ENCODE measurements at regions not wholly inside any gene's neighbourhood (a gene's known extent, or its start where the extent isn't known, plus 50 kb on each side); places are given as distances from the start of the nearest gene placed in this dataset.

DNA sequence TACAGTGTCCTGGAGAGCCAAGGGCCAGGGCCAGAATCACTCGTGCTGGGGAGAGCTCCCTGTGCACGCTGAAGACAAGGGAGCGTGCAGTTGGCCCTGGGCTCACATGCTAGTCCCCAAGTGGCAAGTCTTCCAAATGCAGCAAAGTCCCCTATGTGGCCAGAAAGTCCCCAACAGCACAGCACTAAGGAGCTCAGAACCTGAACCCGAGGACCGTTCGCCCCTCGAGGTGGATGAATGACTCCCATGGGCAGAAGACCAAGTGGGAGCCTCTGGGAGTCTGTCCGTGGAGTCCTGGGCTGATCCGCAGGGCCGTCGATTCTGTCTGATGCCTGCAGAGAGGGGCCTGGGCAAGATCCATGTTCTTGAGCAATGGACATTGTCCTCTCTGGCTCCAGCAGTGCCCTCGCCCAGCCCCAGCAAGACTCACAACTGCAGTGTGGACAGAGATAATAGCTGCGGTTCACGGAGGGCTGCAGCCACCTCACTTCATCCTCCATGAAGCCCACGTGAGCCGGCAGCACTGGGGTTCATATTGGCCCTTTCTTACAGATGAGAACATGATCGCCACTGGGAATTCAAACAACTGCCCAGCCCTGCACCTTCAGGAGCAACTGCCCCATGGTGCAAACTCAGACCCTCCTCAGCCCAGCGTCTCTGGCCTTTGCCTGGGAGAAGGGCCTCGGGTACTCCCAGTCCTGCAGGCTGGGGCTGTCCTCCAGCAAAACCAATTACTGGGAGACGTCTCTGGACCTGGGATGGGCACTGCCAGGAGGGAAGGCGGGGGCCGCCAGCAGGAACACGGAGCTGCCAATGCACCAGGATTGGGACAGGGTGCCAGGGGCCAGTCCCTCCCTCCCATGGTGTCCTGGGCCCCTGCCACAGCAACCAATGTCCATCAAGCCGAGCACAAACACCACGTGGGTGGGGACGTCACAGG lies 243.7 kb downstream of the NPHP4 start:
- TF ChIP-seq, protein P1, sequence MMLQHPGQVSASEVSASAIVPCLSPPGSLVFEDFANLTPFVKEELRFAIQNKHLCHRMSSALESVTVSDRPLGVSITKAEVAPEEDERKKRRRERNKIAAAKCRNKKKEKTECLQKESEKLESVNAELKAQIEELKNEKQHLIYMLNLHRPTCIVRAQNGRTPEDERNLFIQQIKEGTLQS (CRISPR knock-in tag; conservative IDR thresholded peaks at IDR 0.05) = no peak
- TF ChIP-seq, protein P2, sequence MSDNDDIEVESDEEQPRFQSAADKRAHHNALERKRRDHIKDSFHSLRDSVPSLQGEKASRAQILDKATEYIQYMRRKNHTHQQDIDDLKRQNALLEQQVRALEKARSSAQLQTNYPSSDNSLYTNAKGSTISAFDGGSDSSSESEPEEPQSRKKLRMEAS (CRISPR knock-in tag; IDR thresholded peaks at IDR 0.05) = no peak
- TF ChIP-seq FOXJ3 (CRISPR knock-in tag; IDR thresholded peaks at IDR 0.05; ENCODE audit: borderline replicate concordance) (no peak), ELF4 (CRISPR knock-in tag; IDR thresholded peaks at IDR 0.05; ENCODE audit: low read depth) (no peak), NR1H2 (CRISPR knock-in tag; IDR thresholded peaks at IDR 0.05) (no peak), ESRRA (CRISPR knock-in tag; IDR thresholded peaks at IDR 0.05; ENCODE audit: borderline replicate concordance) (no peak), TEAD4 (CRISPR knock-in tag; IDR thresholded peaks at IDR 0.05) (no peak), CREB1 (CRISPR knock-in tag; IDR thresholded peaks at IDR 0.05) (no peak), KAT7 (CRISPR knock-in tag; IDR thresholded peaks at IDR 0.05; ENCODE audit: borderline replicate concordance) (no peak), ETV6 (CRISPR knock-in tag; IDR thresholded peaks at IDR 0.05) (no peak), ZBTB21 (CRISPR knock-in tag; IDR thresholded peaks at IDR 0.05; ENCODE audit: borderline replicate concordance) (no peak)
- TF ChIP-seq, protein P3, sequence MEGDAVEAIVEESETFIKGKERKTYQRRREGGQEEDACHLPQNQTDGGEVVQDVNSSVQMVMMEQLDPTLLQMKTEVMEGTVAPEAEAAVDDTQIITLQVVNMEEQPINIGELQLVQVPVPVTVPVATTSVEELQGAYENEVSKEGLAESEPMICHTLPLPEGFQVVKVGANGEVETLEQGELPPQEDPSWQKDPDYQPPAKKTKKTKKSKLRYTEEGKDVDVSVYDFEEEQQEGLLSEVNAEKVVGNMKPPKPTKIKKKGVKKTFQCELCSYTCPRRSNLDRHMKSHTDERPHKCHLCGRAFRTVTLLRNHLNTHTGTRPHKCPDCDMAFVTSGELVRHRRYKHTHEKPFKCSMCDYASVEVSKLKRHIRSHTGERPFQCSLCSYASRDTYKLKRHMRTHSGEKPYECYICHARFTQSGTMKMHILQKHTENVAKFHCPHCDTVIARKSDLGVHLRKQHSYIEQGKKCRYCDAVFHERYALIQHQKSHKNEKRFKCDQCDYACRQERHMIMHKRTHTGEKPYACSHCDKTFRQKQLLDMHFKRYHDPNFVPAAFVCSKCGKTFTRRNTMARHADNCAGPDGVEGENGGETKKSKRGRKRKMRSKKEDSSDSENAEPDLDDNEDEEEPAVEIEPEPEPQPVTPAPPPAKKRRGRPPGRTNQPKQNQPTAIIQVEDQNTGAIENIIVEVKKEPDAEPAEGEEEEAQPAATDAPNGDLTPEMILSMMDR (IDR thresholded peaks at IDR 0.05) = no peak
- TF ChIP-seq, protein P4, sequence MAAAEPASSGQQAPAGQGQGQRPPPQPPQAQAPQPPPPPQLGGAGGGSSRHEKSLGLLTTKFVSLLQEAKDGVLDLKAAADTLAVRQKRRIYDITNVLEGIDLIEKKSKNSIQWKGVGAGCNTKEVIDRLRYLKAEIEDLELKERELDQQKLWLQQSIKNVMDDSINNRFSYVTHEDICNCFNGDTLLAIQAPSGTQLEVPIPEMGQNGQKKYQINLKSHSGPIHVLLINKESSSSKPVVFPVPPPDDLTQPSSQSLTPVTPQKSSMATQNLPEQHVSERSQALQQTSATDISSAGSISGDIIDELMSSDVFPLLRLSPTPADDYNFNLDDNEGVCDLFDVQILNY (CRISPR knock-in tag; IDR thresholded peaks at IDR 0.05) = no peak
- TF ChIP-seq, protein P5, sequence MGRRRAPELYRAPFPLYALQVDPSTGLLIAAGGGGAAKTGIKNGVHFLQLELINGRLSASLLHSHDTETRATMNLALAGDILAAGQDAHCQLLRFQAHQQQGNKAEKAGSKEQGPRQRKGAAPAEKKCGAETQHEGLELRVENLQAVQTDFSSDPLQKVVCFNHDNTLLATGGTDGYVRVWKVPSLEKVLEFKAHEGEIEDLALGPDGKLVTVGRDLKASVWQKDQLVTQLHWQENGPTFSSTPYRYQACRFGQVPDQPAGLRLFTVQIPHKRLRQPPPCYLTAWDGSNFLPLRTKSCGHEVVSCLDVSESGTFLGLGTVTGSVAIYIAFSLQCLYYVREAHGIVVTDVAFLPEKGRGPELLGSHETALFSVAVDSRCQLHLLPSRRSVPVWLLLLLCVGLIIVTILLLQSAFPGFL (CRISPR knock-in tag; IDR thresholded peaks at IDR 0.05; ENCODE audit: borderline replicate concordance) = no peak

Measured in WTC11 (cell line).